ENCODE measurements at regions not wholly inside any gene's neighbourhood (a gene's known extent, or its start where the extent isn't known, plus 50 kb on each side); places are given as distances from the start of the nearest gene placed in this dataset.

DNA sequence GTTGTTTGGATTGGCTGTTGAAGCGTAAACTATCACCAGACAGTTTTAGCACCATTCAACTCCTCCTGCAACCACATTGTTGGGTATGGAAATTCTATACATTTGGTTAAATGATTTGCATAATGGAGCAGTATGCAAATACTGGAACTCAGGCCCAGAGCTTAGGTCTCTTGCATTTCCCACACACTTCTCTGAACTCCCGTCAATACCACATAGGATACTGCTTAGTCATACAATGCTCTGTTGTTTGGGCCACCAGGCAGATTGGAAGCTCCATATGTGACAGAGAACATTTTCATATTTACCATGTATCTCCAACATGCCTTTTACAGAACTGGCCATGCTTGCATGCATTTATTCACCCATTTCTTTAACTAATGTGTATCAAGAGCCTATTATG, 78.0 kb downstream of the IFNG start:
- peaks cover 5% of the 10 kb centered on the region for H3K36me3 Mint-ChIP-seq (ENCODE audit: low read depth, unreplicated experiment)
- H3K27ac Mint-ChIP-seq (ENCODE audit: unreplicated experiment), result no peak overlapping the region
- TF ChIP-seq, protein P1, sequence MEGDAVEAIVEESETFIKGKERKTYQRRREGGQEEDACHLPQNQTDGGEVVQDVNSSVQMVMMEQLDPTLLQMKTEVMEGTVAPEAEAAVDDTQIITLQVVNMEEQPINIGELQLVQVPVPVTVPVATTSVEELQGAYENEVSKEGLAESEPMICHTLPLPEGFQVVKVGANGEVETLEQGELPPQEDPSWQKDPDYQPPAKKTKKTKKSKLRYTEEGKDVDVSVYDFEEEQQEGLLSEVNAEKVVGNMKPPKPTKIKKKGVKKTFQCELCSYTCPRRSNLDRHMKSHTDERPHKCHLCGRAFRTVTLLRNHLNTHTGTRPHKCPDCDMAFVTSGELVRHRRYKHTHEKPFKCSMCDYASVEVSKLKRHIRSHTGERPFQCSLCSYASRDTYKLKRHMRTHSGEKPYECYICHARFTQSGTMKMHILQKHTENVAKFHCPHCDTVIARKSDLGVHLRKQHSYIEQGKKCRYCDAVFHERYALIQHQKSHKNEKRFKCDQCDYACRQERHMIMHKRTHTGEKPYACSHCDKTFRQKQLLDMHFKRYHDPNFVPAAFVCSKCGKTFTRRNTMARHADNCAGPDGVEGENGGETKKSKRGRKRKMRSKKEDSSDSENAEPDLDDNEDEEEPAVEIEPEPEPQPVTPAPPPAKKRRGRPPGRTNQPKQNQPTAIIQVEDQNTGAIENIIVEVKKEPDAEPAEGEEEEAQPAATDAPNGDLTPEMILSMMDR (IDR thresholded peaks at IDR 0.05; ENCODE audit: unreplicated experiment), result no peak
- peaks cover 8% of the 10 kb centered on the region for H3K9me3 Mint-ChIP-seq (ENCODE audit: unreplicated experiment)
- H3K4me3 Mint-ChIP-seq (ENCODE audit: unreplicated experiment), result no peak overlapping the region
- no peak for DNase-seq (ENCODE audit: low spot score)
- no peaks in the 10 kb centered on the region for H3K27me3 Mint-ChIP-seq (ENCODE audit: unreplicated experiment)
- peaks cover 7% of the 10 kb centered on the region for H3K4me1 Mint-ChIP-seq (ENCODE audit: unreplicated experiment)

DNA sequence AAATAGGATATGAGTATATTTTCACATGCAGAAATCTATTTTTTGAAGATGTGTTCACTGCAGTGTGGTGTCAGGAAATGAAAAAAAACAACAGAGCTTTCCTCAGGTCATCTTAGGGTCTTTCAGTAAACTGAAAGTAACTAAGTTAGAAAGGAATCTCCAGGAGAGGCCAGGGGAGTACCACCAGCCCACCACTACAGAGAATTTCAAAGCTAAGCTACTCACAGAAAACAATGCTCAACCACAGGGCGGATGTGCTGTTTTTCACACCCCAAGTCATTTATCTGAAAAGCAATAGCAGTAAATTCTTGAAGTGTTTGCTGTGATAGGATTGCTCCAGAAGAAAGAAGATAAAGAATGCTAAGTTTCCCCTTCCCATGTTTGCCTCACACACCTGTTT, 79.0 kb downstream of the IFNG start:
- Mint-ChIP-seq H3K9me3 (ENCODE audit: unreplicated experiment) (peaks cover 8% of the 10 kb centered on the region), H3K4me1 (ENCODE audit: unreplicated experiment) (peaks cover 7% of the 10 kb centered on the region), H3K36me3 (ENCODE audit: low read depth, unreplicated experiment) (peaks cover 5% of the 10 kb centered on the region), H3K27me3 (ENCODE audit: unreplicated experiment) (no peaks in the 10 kb centered on the region), H3K4me3 (ENCODE audit: unreplicated experiment) (no peak overlapping the region), H3K27ac (ENCODE audit: unreplicated experiment) (peak overlapping the region; percentile 53)
- no peak for DNase-seq (ENCODE audit: low spot score)
- TF ChIP-seq, protein P1 (IDR thresholded peaks at IDR 0.05; ENCODE audit: unreplicated experiment), result no peak

DNA sequence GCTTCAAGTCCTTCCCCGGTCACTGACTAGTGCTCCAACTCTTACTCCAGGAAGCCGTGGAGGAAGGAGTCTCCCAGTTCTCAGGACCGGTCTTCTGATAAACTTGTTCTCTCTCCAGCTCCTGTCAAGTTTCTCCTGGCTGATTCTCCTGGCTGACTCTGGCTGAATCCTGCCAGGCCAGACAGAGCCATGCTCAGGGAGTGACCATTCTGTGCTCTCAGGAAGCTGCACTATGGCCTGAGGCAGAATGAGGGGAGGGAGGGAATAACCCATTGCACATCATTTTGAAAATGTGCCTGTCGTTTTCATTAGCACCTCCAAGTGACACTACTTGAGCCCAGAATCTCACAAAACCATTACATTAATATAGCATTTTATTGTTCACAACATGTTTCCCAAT, 80.8 kb downstream of the IFNG start:
- H3K27me3 Mint-ChIP-seq (ENCODE audit: unreplicated experiment), result no peaks in the 10 kb centered on the region
- H3K27ac Mint-ChIP-seq (ENCODE audit: unreplicated experiment), result no peak overlapping the region
- H3K4me1 Mint-ChIP-seq (ENCODE audit: unreplicated experiment), result peaks cover 7% of the 10 kb centered on the region
- H3K9me3 Mint-ChIP-seq (ENCODE audit: unreplicated experiment), result no peaks in the 10 kb centered on the region
- TF ChIP-seq, protein P1 (IDR thresholded peaks at IDR 0.05; ENCODE audit: unreplicated experiment), result no peak
- peaks cover 5% of the 10 kb centered on the region for H3K36me3 Mint-ChIP-seq (ENCODE audit: low read depth, unreplicated experiment)
- DNase-seq (ENCODE audit: low spot score), result no peak
- H3K4me3 Mint-ChIP-seq (ENCODE audit: unreplicated experiment), result no peak overlapping the region

DNA sequence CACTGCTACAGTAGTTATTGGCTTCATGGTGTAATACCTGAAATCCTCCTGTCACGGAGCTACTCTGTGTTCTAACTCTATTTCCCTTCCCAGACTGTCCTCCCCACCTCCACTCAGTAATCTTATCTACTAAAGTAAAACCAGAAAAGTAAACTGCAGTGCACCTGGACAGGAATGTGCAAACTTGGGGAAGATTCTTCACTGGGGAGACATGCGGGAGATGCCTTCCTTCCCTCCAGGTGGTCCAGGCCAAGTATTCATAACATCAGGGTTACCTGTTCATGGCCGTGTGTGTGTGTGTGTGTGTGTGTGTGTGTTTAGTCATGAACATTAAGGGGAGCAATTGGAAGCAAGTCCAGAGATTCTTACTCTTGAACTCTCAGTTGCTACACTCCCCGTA, 84.1 kb downstream of the IFNG start:
- TF ChIP-seq, protein P1 (IDR thresholded peaks at IDR 0.05; ENCODE audit: unreplicated experiment), result no peak
- H3K4me3 Mint-ChIP-seq (ENCODE audit: unreplicated experiment), result no peak overlapping the region
- DNase-seq (ENCODE audit: low spot score), result no peak
- no peaks in the 10 kb centered on the region for H3K27me3 Mint-ChIP-seq (ENCODE audit: unreplicated experiment)
- H3K9me3 Mint-ChIP-seq (ENCODE audit: unreplicated experiment), result no peaks in the 10 kb centered on the region
- H3K36me3 Mint-ChIP-seq (ENCODE audit: low read depth, unreplicated experiment), result no peaks in the 10 kb centered on the region
- peaks cover under 1% of the 10 kb centered on the region for H3K4me1 Mint-ChIP-seq (ENCODE audit: unreplicated experiment)
- H3K27ac Mint-ChIP-seq (ENCODE audit: unreplicated experiment), result no peak overlapping the region

DNA sequence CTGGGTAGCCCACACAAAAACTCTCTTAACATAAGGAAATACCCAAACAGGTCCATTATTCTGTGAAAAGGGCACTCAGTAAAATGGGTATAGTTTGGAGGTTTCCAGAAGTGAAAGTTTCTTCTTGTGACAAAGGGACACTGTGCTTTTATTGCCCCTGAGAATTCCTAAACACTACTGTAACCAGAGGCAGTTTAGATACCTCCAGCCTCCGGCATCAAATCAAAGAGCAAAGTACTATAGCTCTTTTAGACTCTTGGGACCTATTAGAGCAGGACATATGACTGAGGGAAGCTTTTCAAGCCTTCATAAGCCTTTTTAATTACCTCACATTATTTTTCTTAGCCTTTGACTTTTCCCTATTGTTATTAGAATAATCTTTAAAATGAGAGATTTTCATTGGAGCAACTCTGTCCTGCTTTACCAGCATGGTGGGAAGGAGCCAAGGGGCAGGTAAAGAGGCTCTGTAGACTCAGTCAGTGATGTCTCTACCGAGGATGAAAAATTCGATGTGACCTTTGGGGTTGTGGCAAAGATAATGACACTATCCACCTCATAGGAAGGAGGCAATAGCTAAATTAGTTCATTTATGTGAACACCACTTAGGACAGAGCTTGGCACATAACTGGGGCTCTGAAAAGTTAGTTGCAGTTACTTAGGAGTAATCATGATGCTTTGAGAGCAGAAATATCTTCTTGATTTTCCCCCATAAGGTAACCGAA, 85.1 kb downstream of the IFNG start:
- no peaks in the 10 kb centered on the region for H3K36me3 Mint-ChIP-seq (ENCODE audit: low read depth, unreplicated experiment)
- H3K4me1 Mint-ChIP-seq (ENCODE audit: unreplicated experiment), result no peaks in the 10 kb centered on the region
- no peaks in the 10 kb centered on the region for H3K27me3 Mint-ChIP-seq (ENCODE audit: unreplicated experiment)
- H3K27ac Mint-ChIP-seq (ENCODE audit: unreplicated experiment), result no peak overlapping the region
- DNase-seq (ENCODE audit: low spot score), result no peak
- H3K4me3 Mint-ChIP-seq (ENCODE audit: unreplicated experiment), result no peak overlapping the region
- TF ChIP-seq, protein P1 (IDR thresholded peaks at IDR 0.05; ENCODE audit: unreplicated experiment), result no peak
- no peaks in the 10 kb centered on the region for H3K9me3 Mint-ChIP-seq (ENCODE audit: unreplicated experiment)
